ENCODE measurements at regions not wholly inside any gene's neighbourhood (a gene's known extent, or its start where the extent isn't known, plus 50 kb on each side); places are given as distances from the start of the nearest gene placed in this dataset.

DNA sequence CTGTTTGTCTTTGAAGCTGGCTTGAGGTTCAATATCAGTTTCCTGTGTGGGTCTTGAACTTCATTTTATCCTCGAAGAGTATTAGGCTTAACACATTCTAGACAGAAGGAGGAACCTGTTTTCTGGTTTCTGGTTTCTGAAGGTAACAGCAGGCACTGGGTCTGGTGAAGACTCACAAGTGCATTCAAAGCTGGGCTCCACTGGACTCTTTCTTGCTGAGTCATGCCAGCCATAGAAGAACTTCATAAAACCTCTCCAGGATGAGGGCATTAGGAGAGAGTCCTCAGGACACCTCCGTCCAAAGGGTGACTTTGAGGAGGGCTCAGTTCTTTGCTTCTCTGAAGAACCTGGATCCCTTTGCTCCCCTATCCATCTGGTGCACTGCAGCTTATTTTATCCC, 668.6 kb upstream of the SLC10A2 start:
- TF ChIP-seq, protein P1, sequence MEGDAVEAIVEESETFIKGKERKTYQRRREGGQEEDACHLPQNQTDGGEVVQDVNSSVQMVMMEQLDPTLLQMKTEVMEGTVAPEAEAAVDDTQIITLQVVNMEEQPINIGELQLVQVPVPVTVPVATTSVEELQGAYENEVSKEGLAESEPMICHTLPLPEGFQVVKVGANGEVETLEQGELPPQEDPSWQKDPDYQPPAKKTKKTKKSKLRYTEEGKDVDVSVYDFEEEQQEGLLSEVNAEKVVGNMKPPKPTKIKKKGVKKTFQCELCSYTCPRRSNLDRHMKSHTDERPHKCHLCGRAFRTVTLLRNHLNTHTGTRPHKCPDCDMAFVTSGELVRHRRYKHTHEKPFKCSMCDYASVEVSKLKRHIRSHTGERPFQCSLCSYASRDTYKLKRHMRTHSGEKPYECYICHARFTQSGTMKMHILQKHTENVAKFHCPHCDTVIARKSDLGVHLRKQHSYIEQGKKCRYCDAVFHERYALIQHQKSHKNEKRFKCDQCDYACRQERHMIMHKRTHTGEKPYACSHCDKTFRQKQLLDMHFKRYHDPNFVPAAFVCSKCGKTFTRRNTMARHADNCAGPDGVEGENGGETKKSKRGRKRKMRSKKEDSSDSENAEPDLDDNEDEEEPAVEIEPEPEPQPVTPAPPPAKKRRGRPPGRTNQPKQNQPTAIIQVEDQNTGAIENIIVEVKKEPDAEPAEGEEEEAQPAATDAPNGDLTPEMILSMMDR (IDR thresholded peaks at IDR 0.05; ENCODE audit: borderline replicate concordance, extremely low read depth, low read length, poor library complexity, severe bottlenecking) = no peak
- TF ChIP-seq EZH2 (IDR thresholded peaks at IDR 0.05; ENCODE audit: borderline replicate concordance, low read depth, low read length, severe bottlenecking) = no peak
